GM06990 (cell line): ENCODE measurements at regions not wholly inside any gene's neighbourhood (a gene's known extent, or its start where the extent isn't known, plus 50 kb on each side); places are given as distances from the start of the nearest gene placed in this dataset.

ENCODE experiments used
- DNase-seq: peaks from one replicate; pipeline ENCODE4 v3.0.0-alpha.2; 2011; ENCODE audit not compliant: insufficient read length; ENCODE audit errors: extremely low read depth
- H3K27me3 ChIP-seq: replicated peaks from 2 replicates; pipeline ENCODE4 v1.6.0; 2011; ENCODE audit warnings: low read length; ENCODE audit not compliant: control insufficient read depth, insufficient read depth
- H3K36me3 ChIP-seq: 2 replicates; pipeline ENCODE4 v1.5.1; 2011; ENCODE audit warnings: low read length; ENCODE audit not compliant: control insufficient read depth, insufficient read depth
- H3K4me3 ChIP-seq: replicated peaks from 2 replicates; pipeline ENCODE4 v1.5.1; 2011; ENCODE audit warnings: low read depth, mild to moderate bottlenecking, control low read depth, low read length
- CTCF ChIP-seq: IDR thresholded peaks from 2 replicates; pipeline ENCODE4 v1.5.1; 2011; ENCODE audit warnings: low read length, control low read depth, mild to moderate bottlenecking, inconsistent platforms; ENCODE audit not compliant: insufficient read depth, poor library complexity, severe bottlenecking

- DNase-seq: no peak
- no peaks in the 10 kb centered on the region for H3K36me3 ChIP-seq
- no peak overlapping the region for H3K4me3 ChIP-seq
- no peak for TF ChIP-seq CTCF
- no peaks in the 10 kb centered on the region for H3K27me3 ChIP-seq
These were observed 299.7 kb downstream of the OLFM3 start for GRCh38 chr1:101697072-101697471.

- no peak overlapping the region for H3K4me3 ChIP-seq
- no peak for TF ChIP-seq CTCF
These were observed 298.0 kb downstream of the OLFM3 start for GRCh38 chr1:101698681-101699080.

DNA sequence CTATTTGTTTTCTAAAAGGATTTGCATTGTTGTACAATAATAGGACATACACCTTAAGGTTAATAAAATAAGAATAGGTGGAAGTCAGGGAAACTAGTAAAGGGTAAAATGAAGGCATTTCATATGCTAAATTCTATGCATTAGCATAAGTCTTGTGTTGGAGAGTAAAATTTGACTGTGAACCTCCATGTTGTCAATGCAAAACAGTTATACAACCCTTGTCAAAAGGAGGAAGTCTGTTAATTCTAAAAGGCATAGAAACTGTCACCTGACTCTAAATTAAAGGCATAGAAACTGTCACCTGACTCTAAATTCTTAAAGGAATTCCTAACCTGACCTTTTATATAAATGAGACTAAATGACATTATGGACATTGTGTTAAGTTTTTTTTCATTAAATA is 291.8 kb downstream of the OLFM3 start:
- Histone ChIP-seq H3K27me3 (no peaks in the 10 kb centered on the region), H3K4me3 (no peak overlapping the region), H3K36me3 (no peaks in the 10 kb centered on the region)
- no peak for DNase-seq
- TF ChIP-seq CTCF: no peak

More at GRCh38 chr1:101698681-101699080, 298.0 kb downstream of the OLFM3 start:
- H3K36me3 ChIP-seq: no peaks in the 10 kb centered on the region
- no peak for DNase-seq
- no peaks in the 10 kb centered on the region for H3K27me3 ChIP-seq

- no peak for DNase-seq
- Histone ChIP-seq H3K27me3 (no peaks in the 10 kb centered on the region), H3K36me3 (no peaks in the 10 kb centered on the region), H3K4me3 (no peak overlapping the region)
- no peak for TF ChIP-seq CTCF
These were observed 290.4 kb downstream of the OLFM3 start for GRCh38 chr1:101706366-101706765.

- Histone ChIP-seq H3K27me3 (no peaks in the 10 kb centered on the region), H3K36me3 (no peaks in the 10 kb centered on the region), H3K4me3 (no peak overlapping the region)
- TF ChIP-seq CTCF: no peak
- DNase-seq: no peak
These were observed 287.0 kb downstream of the OLFM3 start for GRCh38 chr1:101709721-101710120.

- no peaks in the 10 kb centered on the region for H3K27me3 ChIP-seq
- H3K36me3 ChIP-seq: no peaks in the 10 kb centered on the region
- DNase-seq: no peak
- no peak overlapping the region for H3K4me3 ChIP-seq
- no peak for TF ChIP-seq CTCF
These were observed 283.0 kb downstream of the OLFM3 start for GRCh38 chr1:101713760-101714159.
